ENCODE measurements at regions not wholly inside any gene's neighbourhood (a gene's known extent, or its start where the extent isn't known, plus 50 kb on each side); places are given as distances from the start of the nearest gene placed in this dataset.

GRCh38 chr11:109145287-109145686 is 276.7 kb upstream of the C11orf87 start (continued):
- TF ChIP-seq CHD7 (IDR thresholded peaks at IDR 0.05; ENCODE audit: insufficient replicate concordance, low read length) (no peak), PHF8 (conservative IDR thresholded peaks at IDR 0.05; ENCODE audit: low read depth, low read length) (no peak), CBX8 (IDR thresholded peaks at IDR 0.05; ENCODE audit: borderline replicate concordance, low read depth, low read length) (no peak)
